Mesenchymal stem cell (in vitro differentiated cells and primary cell): ENCODE measurements at regions not wholly inside any gene's neighbourhood (a gene's known extent, or its start where the extent isn't known, plus 50 kb on each side); places are given as distances from the start of the nearest gene placed in this dataset.

Experiments used
- DNase-seq: peaks from one replicate; pipeline ENCODE4 v3.0.0-alpha.2; 2013
- H2AFZ ChIP-seq: one replicate; pipeline ENCODE4 v1.6.1; 2013; ENCODE audit warnings: low read depth, mild to moderate bottlenecking, control low read depth, inconsistent platforms, low read length, moderate library complexity
- H2AK5ac ChIP-seq: 2 replicates; pipeline ENCODE4 v1.6.1; 2013; ENCODE audit warnings: low read length, moderate library complexity, mild to moderate bottlenecking, inconsistent platforms; ENCODE audit not compliant: severe bottlenecking
- H2BK120ac ChIP-seq: one replicate; pipeline ENCODE4 v1.6.1; 2013; ENCODE audit warnings: low read depth, mild to moderate bottlenecking, inconsistent platforms, low read length, moderate library complexity
- H2BK12ac ChIP-seq, 2 experiments: one replicate each; pipeline ENCODE4 v1.6.1; 2013; ENCODE audit warnings: inconsistent platforms in 2 of 2, low read length in 2 of 2, mild to moderate bottlenecking in 2 of 2, moderate library complexity in 2 of 2, control low read depth in 1 of 2
- H2BK15ac ChIP-seq: one replicate; pipeline ENCODE4 v1.6.1; 2013; ENCODE audit warnings: mild to moderate bottlenecking, low read depth, inconsistent platforms; ENCODE audit not compliant: poor library complexity, severe bottlenecking
- H2BK5ac ChIP-seq: 2 replicates; pipeline ENCODE4 v1.6.1; 2013; ENCODE audit warnings: low read depth, mild to moderate bottlenecking, low read length, control low read depth, inconsistent platforms; ENCODE audit not compliant: poor library complexity, severe bottlenecking
- H3K14ac ChIP-seq, 2 experiments: one replicate each; pipeline ENCODE4 v1.6.1; 2013; ENCODE audit warnings: inconsistent platforms in 2 of 2, low read length in 2 of 2, control low read depth in 1 of 2, mild to moderate bottlenecking in 1 of 2, moderate library complexity in 1 of 2
- H3K18ac ChIP-seq, 2 experiments: one replicate each; pipeline ENCODE4 v1.6.1; 2013; ENCODE audit warnings: inconsistent platforms in 2 of 2, low read length in 2 of 2, control low read depth in 1 of 2, low read depth in 1 of 2, mild to moderate bottlenecking in 1 of 2
- H3K23ac ChIP-seq, 2 experiments: one replicate each; pipeline ENCODE4 v1.6.1; 2013; ENCODE audit warnings: inconsistent platforms in 2 of 2, low read length in 2 of 2, mild to moderate bottlenecking in 2 of 2, moderate library complexity in 2 of 2, control low read depth in 1 of 2
- H3K27ac ChIP-seq: 2 replicates; pipeline ENCODE4 v1.5.1; 2013; ENCODE audit warnings: mild to moderate bottlenecking, moderate library complexity, low read length, control low read depth, inconsistent platforms; ENCODE audit not compliant: poor library complexity, severe bottlenecking
- H3K27me3 ChIP-seq, 2 experiments: 2 replicates each; pipeline versions ENCODE4 v1.6.1 to v1.7.0; 2013; ENCODE audit warnings: low read length in 2 of 2, mild to moderate bottlenecking in 2 of 2, moderate library complexity in 2 of 2, control low read depth in 1 of 2, inconsistent platforms in 1 of 2; ENCODE audit not compliant: control insufficient read depth in 1 of 2, insufficient read depth in 1 of 2
- H3K36me3 ChIP-seq, 2 experiments: 2 replicates each; pipeline versions ENCODE4 v1.6.1 to v1.7.0; 2013; ENCODE audit warnings: low read length in 2 of 2, control low read depth in 1 of 2, inconsistent platforms in 1 of 2, low read depth in 1 of 2, mild to moderate bottlenecking in 1 of 2; ENCODE audit not compliant: insufficient read depth in 2 of 2, control insufficient read depth in 1 of 2
- H3K4ac ChIP-seq, 2 experiments: one replicate each; pipeline ENCODE4 v1.6.1; 2013; ENCODE audit warnings: inconsistent platforms in 2 of 2, low read length in 2 of 2, mild to moderate bottlenecking in 2 of 2, moderate library complexity in 2 of 2, control low read depth in 1 of 2, low read depth in 1 of 2
- H3K4me1 ChIP-seq: 2 replicates; pipeline ENCODE4 v1.6.1; 2013; ENCODE audit warnings: low read depth, low read length, control low read depth; ENCODE audit not compliant: control insufficient read depth, insufficient read depth
- H3K4me2 ChIP-seq: 2 replicates; pipeline ENCODE4 v1.6.1; 2013; ENCODE audit warnings: low read length, mild to moderate bottlenecking, inconsistent platforms; ENCODE audit not compliant: poor library complexity, severe bottlenecking
- H3K4me3 ChIP-seq, 2 experiments: 2 replicates each; pipeline versions ENCODE4 v1.5.1 to v1.7.0; 2013; ENCODE audit warnings: low read length in 2 of 2, mild to moderate bottlenecking in 2 of 2, control low read depth in 1 of 2, low read depth in 1 of 2; ENCODE audit not compliant: insufficient read depth in 1 of 2
- H3K79me1 ChIP-seq: replicated peaks from 2 replicates; pipeline ENCODE4 v1.6.1; 2013; ENCODE audit warnings: mild to moderate bottlenecking, control low read depth, low read length, inconsistent platforms; ENCODE audit not compliant: poor library complexity, severe bottlenecking
- H3K9ac ChIP-seq: 2 replicates; pipeline ENCODE4 v1.7.0; 2013; ENCODE audit warnings: mild to moderate bottlenecking, low read length, moderate library complexity
- H3K9me3 ChIP-seq: 2 replicates; pipeline ENCODE4 v1.7.0; 2013; ENCODE audit warnings: mild to moderate bottlenecking, low read length; ENCODE audit not compliant: control insufficient read depth
- H4K8ac ChIP-seq: one replicate; pipeline ENCODE4 v1.6.1; 2013; ENCODE audit warnings: inconsistent platforms, mild to moderate bottlenecking, low read length, moderate library complexity
- H4K91ac ChIP-seq: one replicate; pipeline ENCODE4 v1.6.1; 2013; ENCODE audit warnings: mild to moderate bottlenecking, low read length, inconsistent platforms
- WGBS: methylation state at CpG from one replicate; pipeline ENCODE4 v1.1.7; 2013; ENCODE audit warnings: mixed read lengths; 5-methylcytosine and 5-hydroxymethylcytosine counted together

DNA sequence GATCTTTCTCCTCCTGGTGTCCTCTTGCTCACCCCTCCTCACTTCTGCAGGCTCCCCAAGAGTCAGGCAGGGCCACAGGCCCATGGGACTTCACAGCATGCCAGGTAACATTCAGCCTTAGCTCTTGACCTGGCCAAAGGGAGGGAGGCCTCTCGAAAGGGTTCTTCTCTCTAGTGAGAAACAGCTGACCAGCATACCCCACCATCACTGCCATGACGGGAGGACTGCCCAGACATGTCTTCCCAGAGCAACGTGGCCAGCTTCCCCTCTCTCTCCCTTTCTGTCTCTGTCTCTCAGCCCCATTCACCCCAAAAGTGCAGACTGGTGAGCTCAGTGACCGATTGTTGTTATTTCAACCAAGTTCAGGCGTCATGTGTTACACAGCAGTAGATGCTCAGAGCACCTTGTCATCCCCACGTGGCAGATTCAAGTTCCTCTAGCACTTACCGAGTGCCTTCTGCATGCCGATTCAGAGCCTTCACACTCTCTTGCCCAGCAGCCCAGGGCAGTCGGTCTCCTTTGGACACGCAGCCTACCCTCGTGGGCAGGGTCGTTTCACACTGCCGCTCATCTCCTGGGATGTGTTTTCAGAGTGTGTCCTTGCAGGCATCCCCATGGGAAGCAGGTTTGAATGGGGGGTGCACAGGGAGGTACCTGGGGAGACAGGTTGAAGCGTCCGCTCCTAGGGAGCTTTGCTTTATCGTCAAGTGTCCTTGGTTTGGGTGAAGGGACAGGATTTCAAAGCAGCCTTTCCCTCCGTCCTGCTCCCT lies 259.9 kb downstream of the NDUFA10 start:
- Histone ChIP-seq H2BK15ac (no peak overlapping the region), H4K8ac (no peak overlapping the region), H2BK12ac (no peak overlapping the region), H3K27me3 (peaks cover 0 to 45% of the 10 kb centered on the region in 2 experiments), H3K27ac (no peak overlapping the region), H4K91ac (no peak overlapping the region), H2BK5ac (no peak overlapping the region), H3K14ac (no peak overlapping the region), H3K79me1 (no peaks in the 10 kb centered on the region), H3K4me2 (no peak overlapping the region), H3K36me3 (no peaks in the 10 kb centered on the region), H2AFZ (no peak overlapping the region), H3K4ac (no peak overlapping the region), H3K4me1 (no peaks in the 10 kb centered on the region), H2BK120ac (no peak overlapping the region), H2AK5ac (no peak overlapping the region), H3K9ac (no peak overlapping the region), H3K18ac (no peak overlapping the region), H3K4me3 (no peak overlapping the region), H3K9me3 (peaks cover 8% of the 10 kb centered on the region), H3K23ac (no peak overlapping the region)
- no peak for DNase-seq
- WGBS, result 82% methylated on average over 17 of the region's 17 CpGs

DNA sequence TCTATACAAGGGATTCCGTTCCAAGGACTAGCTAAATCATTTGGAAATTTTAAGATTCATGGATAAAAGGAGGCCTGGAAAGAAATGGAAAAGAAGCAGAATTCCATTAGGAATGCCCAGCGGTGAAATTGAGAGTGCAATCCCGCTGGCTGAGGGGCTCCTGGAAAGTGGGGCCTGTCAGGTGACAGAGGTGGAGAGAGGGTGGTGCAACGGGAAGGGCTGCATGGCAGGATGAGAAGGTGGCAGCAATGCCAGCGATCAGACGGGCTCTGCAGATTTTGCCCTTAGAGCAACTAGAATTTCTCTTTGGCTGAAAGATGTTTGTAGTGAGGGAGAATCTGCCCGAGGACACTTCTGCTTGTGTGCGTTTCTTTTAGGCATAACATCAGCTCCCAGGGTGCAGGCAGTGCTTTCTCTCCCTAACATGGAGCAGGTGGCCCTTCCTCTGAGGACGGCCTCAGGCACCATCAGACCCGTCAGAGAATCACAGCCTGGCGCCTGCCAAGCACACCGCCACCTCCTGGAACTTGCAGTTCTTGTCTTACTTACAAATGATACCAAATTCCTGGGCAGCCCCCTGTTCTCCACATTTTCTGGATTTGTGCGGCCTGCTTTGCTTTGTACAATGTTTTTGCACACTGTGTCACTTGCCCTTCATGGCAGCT lies 261.6 kb downstream of the NDUFA10 start:
- no peak overlapping the region for H4K91ac ChIP-seq
- no peak overlapping the region for H2BK5ac ChIP-seq
- no peak overlapping the region for H2BK12ac ChIP-seq
- H3K9me3 ChIP-seq, result peaks cover 11% of the 10 kb centered on the region
- 78% methylated on average over 12 of the region's 13 CpGs for WGBS
- no peak overlapping the region for H2BK120ac ChIP-seq
- no peaks in the 10 kb centered on the region for H3K4me1 ChIP-seq
- no peak overlapping the region for H3K14ac ChIP-seq
- no peak overlapping the region for H3K4me2 ChIP-seq
- H2BK15ac ChIP-seq, result no peak overlapping the region
- no peak for DNase-seq
- H3K27me3 ChIP-seq, result peaks cover 0 to 40% of the 10 kb centered on the region in 2 experiments
- H3K79me1 ChIP-seq, result no peaks in the 10 kb centered on the region
- no peak overlapping the region for H3K23ac ChIP-seq
- no peak overlapping the region for H2AFZ ChIP-seq
- H4K8ac ChIP-seq, result no peak overlapping the region
- H3K27ac ChIP-seq, result no peak overlapping the region
- no peak overlapping the region for H3K18ac ChIP-seq
- no peak overlapping the region for H3K4me3 ChIP-seq
- H3K36me3 ChIP-seq, result no peaks in the 10 kb centered on the region
- no peak overlapping the region for H3K9ac ChIP-seq
- no peak overlapping the region for H3K4ac ChIP-seq
- no peak overlapping the region for H2AK5ac ChIP-seq

DNA sequence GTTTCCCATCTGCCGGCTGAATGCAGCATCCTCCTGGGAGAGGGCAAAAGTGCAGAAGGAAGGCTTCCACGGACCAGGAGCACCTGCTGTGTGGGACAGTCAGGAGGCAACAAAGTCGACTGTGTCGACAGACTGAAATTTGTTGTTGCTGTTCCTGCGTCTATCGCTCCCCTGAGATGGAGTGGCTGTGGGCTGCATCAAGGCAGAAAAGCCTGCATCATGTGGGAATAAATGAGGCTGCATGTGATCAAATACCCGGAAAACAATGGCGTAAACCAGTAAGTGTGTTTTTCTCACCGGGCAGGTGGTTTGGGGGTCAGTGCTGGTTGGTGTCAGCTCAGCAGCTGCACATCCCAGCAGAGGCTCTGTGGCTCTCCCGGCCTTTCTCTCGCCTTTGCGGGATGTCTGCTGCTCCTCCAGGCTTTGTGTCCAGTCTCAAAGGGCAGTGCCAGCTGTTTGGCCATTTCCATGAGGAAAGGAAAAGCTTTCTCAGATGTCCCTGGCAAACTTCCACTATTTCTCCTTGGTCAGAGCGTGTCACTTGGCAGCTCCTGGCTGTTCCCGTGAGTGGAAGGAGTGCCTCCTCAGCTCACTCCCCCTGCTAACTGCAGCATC lies 262.4 kb downstream of the NDUFA10 start:
- H4K8ac ChIP-seq, result no peak overlapping the region
- H2BK15ac ChIP-seq, result no peak overlapping the region
- H3K9me3 ChIP-seq, result peaks cover 11% of the 10 kb centered on the region
- H2AK5ac ChIP-seq, result no peak overlapping the region
- no peaks in the 10 kb centered on the region for H3K36me3 ChIP-seq
- DNase-seq, result no peak
- no peak overlapping the region for H4K91ac ChIP-seq
- H3K14ac ChIP-seq, result no peak overlapping the region
- no peak overlapping the region for H3K23ac ChIP-seq
- no peak overlapping the region for H3K9ac ChIP-seq
- no peak overlapping the region for H3K4me2 ChIP-seq
- no peaks in the 10 kb centered on the region for H3K79me1 ChIP-seq
- H3K27ac ChIP-seq, result no peak overlapping the region
- H2BK5ac ChIP-seq, result no peak overlapping the region
- H2BK120ac ChIP-seq, result no peak overlapping the region
- peaks cover 0 to 47% of the 10 kb centered on the region in 2 experiments for H3K27me3 ChIP-seq
- no peaks in the 10 kb centered on the region for H3K4me1 ChIP-seq
- H2AFZ ChIP-seq, result no peak overlapping the region
- H3K18ac ChIP-seq, result no peak overlapping the region
- WGBS, result 85% methylated on average over 14 of the region's 14 CpGs
- no peak overlapping the region for H3K4ac ChIP-seq
- H2BK12ac ChIP-seq, result no peak overlapping the region
- H3K4me3 ChIP-seq, result no peak overlapping the region

- peaks cover 0 to 43% of the 10 kb centered on the region in 2 experiments for H3K27me3 ChIP-seq
- no peak overlapping the region for H2BK12ac ChIP-seq
- H3K36me3 ChIP-seq, result no peaks in the 10 kb centered on the region
- no peak overlapping the region for H3K4me2 ChIP-seq
- no peak overlapping the region for H3K14ac ChIP-seq
- no peak overlapping the region for H3K23ac ChIP-seq
- no peak overlapping the region for H3K18ac ChIP-seq
- H3K27ac ChIP-seq, result no peak overlapping the region
- H3K4me3 ChIP-seq, result no peak overlapping the region
- no peak overlapping the region for H2BK15ac ChIP-seq
- H2AK5ac ChIP-seq, result no peak overlapping the region
- DNase-seq, result no peak
- H3K79me1 ChIP-seq, result no peaks in the 10 kb centered on the region
- H3K9ac ChIP-seq, result no peak overlapping the region
- H2BK5ac ChIP-seq, result no peak overlapping the region
- H3K4ac ChIP-seq, result no peak overlapping the region
- H3K4me1 ChIP-seq, result no peaks in the 10 kb centered on the region
- H4K8ac ChIP-seq, result no peak overlapping the region
- 93% methylated on average over 2 of the region's 2 CpGs for WGBS
- no peak overlapping the region for H2BK120ac ChIP-seq
- H2AFZ ChIP-seq, result no peak overlapping the region
- H4K91ac ChIP-seq, result no peak overlapping the region
- peaks cover 11% of the 10 kb centered on the region for H3K9me3 ChIP-seq
These were observed 263.0 kb downstream of the NDUFA10 start for GRCh38 chr2:239762106-239762505.
